HepG2 (cell line): ENCODE measurements at regions not wholly inside any gene's neighbourhood (a gene's known extent, or its start where the extent isn't known, plus 50 kb on each side); places are given as distances from the start of the nearest gene placed in this dataset.

Experiments used
- DNMT3B ChIP-seq: conservative IDR thresholded peaks from 2 replicates; pipeline ENCODE4 v1.6.1; 2016; ENCODE audit warnings: missing biosample characterization, control low read depth
- FOXA1 ChIP-seq, 2 experiments: fragments of 450-650 bp in 1 of 2; sonication (generic) in 1 of 2; formaldehyde crosslinking in 1 of 2; IDR thresholded peaks; 2 replicates each; pipeline versions ENCODE4 v1.4.0 to v1.6.1; 2016 to 2020; ENCODE audit warnings: missing genetic modification reagents in 1 of 2
- MYC ChIP-seq: sonication (generic); formaldehyde crosslinking; IDR thresholded peaks from 2 replicates; pipeline ENCODE4 v1.9.0; 2021; ENCODE audit warnings: missing genetic modification reagents, borderline replicate concordance
- NR2C2 ChIP-seq: sonication (generic); formaldehyde crosslinking; IDR thresholded peaks from 2 replicates; pipeline ENCODE4 v1.4.0; 2020; ENCODE audit warnings: missing genetic modification reagents, mild to moderate bottlenecking, moderate library complexity, borderline replicate concordance
- NR2F1 ChIP-seq, 2 experiments: fragments of 450-650 bp in 1 of 2; formaldehyde crosslinking in 1 of 2; IDR thresholded peaks; 2 replicates each; pipeline versions ENCODE4 v1.5.0 to v1.6.1; 2016 to 2020; ENCODE audit warnings: mild to moderate bottlenecking in 1 of 2, missing compliant biosample characterization in 1 of 2, missing genetic modification reagents in 1 of 2, moderate library complexity in 1 of 2
- NR2F6 ChIP-seq, 2 experiments: IDR thresholded peaks; 2 replicates each; pipeline ENCODE4 v1.6.1; 2016; ENCODE audit warnings: antibody characterized with exemption in 1 of 2, mild to moderate bottlenecking in 1 of 2
- RAD21 ChIP-seq: fragments of 450-650 bp; formaldehyde crosslinking; IDR thresholded peaks from 2 replicates; pipeline ENCODE4 v1.5.0; 2020; ENCODE audit warnings: mild to moderate bottlenecking
- SMC3 ChIP-seq: IDR thresholded peaks from 2 replicates; pipeline ENCODE4 v1.6.1; 2011; ENCODE audit warnings: low read length, improper control_type of control experiment
- SOX5 ChIP-seq: IDR thresholded peaks from 2 replicates; pipeline ENCODE4 v1.6.1; 2016; ENCODE audit warnings: borderline replicate concordance
- SRSF1 ChIP-seq: fragments of 200-400 bp; formaldehyde crosslinking; optimal IDR thresholded peaks from 2 replicates; pipeline ENCODE3; 2017; ENCODE audit warnings: mild to moderate bottlenecking, low read depth, low read length, moderate library complexity
- ZNF614 ChIP-seq: IDR thresholded peaks from 2 replicates; pipeline ENCODE4 v1.6.1; 2018; ENCODE audit warnings: missing biosample characterization, missing genetic modification reagents, inconsistent platforms, borderline replicate concordance
- ZNF792 ChIP-seq: IDR thresholded peaks from 2 replicates; pipeline ENCODE4 v1.6.1; 2016
- ZNF850 ChIP-seq: sonication (generic); formaldehyde crosslinking; conservative IDR thresholded peaks from 2 replicates; pipeline ENCODE4 v1.9.0; 2021; ENCODE audit warnings: mild to moderate bottlenecking, missing genetic modification reagents
- ZSCAN29 ChIP-seq: sonication (generic); formaldehyde crosslinking; conservative IDR thresholded peaks from 2 replicates; pipeline ENCODE4 v1.4.0; 2020; ENCODE audit warnings: mild to moderate bottlenecking, missing genetic modification reagents
- TF ChIP-seq, protein P1 (sequence below): IDR thresholded peaks from 2 replicates; pipeline ENCODE4 v1.4.0; 2020; ENCODE audit warnings: mild to moderate bottlenecking, missing genetic modification reagents
- TF ChIP-seq, protein P2 (sequence below): sonication (generic); formaldehyde crosslinking; conservative IDR thresholded peaks from 2 replicates; pipeline ENCODE4 v1.4.0; 2020; ENCODE audit warnings: missing genetic modification reagents
- TF ChIP-seq, protein P3 (sequence below): sonication (generic); formaldehyde crosslinking; IDR thresholded peaks from 2 replicates; pipeline ENCODE4 v1.4.0; 2020; ENCODE audit warnings: missing genetic modification reagents
- TF ChIP-seq, protein P4 (sequence below): sonication (generic); formaldehyde crosslinking; IDR thresholded peaks from 2 replicates; pipeline ENCODE4 v1.4.0; 2020; ENCODE audit warnings: missing genetic modification reagents, borderline replicate concordance

DNA sequence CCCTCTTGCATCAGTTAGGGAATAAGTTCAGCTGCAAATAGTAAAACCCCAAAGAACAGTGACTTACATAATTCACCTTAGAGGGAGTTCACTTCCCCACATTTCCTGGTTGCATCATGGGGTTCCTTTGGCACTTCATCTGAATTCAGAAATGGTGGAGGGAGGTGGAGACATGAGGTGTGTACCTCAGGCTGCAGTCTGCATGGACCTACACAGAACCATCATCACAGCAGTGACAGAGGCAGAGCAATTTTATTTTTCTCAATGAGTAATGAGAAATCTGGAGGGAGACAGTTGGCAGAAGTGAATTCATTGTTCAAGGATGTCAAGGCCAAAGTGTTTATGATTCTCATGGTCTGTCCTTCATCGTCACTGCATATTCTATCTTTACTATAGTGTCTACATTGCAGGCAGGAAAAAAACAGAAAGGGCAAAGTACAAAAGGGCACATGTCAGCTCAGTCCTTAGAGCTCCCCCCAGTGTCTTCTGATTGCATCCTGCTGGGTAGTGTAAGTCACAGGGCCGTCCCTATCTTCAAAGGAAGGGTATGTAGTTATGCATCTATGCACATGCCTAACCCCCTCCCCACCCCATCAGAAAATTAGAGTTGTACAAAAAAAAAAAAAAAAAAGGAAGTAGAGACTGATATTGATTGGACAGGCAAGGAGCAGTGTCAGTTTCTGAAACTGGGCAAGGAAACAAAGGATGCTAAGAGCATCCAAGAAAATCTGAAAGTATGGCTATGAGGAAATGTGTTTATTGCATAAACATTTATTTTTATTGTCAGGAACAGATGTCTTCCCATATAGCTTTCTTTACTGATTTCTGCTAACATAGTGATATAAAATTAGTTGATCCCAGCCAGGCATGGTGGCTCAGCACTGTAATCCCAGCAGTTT, 132.7 kb upstream of the APC start (continued):
- peak in 1 of 2 experiments; percentile 41; a peak in 1 of 4 replicates for TF ChIP-seq NR2F1 (CRISPR knock-in tag; IDR thresholded peaks at IDR 0.05)
- TF ChIP-seq ZNF792 (CRISPR knock-in tag), result peak; percentile 23; the same call in 1 of the 2 replicates
- TF ChIP-seq FOXA1 (IDR thresholded peaks at IDR 0.05), result no peak
- no peak for TF ChIP-seq FOXA1 (CRISPR knock-in tag; IDR thresholded peaks at IDR 0.05)
- peak; percentile 30; the same call in 1 of the 2 replicates for TF ChIP-seq ZNF614
- peak; percentile 63; the same call in 1 of the 2 replicates for TF ChIP-seq SMC3
- TF ChIP-seq DNMT3B (CRISPR knock-in tag), result no peak
- 0 out of 2 replicates have a peak, but pooled peaks have one; percentile 30 for TF ChIP-seq NR2C2 (CRISPR knock-in tag)
- peak; percentile 37; the same call in 1 of the 2 replicates for TF ChIP-seq SOX5 (CRISPR knock-in tag)
- no peak for TF ChIP-seq MYC (CRISPR knock-in tag)
- TF ChIP-seq ZSCAN29 (CRISPR knock-in tag), result no peak
- 0 out of 2 replicates have a peak, but pooled peaks have one; percentile 23 for TF ChIP-seq NR2F6 (IDR thresholded peaks at IDR 0.05)
- peak; percentile 48; the same call in 1 of the 2 replicates for TF ChIP-seq NR2F6 (CRISPR knock-in tag; IDR thresholded peaks at IDR 0.05)
- TF ChIP-seq, protein P1, sequence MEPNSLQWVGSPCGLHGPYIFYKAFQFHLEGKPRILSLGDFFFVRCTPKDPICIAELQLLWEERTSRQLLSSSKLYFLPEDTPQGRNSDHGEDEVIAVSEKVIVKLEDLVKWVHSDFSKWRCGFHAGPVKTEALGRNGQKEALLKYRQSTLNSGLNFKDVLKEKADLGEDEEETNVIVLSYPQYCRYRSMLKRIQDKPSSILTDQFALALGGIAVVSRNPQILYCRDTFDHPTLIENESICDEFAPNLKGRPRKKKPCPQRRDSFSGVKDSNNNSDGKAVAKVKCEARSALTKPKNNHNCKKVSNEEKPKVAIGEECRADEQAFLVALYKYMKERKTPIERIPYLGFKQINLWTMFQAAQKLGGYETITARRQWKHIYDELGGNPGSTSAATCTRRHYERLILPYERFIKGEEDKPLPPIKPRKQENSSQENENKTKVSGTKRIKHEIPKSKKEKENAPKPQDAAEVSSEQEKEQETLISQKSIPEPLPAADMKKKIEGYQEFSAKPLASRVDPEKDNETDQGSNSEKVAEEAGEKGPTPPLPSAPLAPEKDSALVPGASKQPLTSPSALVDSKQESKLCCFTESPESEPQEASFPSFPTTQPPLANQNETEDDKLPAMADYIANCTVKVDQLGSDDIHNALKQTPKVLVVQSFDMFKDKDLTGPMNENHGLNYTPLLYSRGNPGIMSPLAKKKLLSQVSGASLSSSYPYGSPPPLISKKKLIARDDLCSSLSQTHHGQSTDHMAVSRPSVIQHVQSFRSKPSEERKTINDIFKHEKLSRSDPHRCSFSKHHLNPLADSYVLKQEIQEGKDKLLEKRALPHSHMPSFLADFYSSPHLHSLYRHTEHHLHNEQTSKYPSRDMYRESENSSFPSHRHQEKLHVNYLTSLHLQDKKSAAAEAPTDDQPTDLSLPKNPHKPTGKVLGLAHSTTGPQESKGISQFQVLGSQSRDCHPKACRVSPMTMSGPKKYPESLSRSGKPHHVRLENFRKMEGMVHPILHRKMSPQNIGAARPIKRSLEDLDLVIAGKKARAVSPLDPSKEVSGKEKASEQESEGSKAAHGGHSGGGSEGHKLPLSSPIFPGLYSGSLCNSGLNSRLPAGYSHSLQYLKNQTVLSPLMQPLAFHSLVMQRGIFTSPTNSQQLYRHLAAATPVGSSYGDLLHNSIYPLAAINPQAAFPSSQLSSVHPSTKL, result peak; percentile 81
- TF ChIP-seq, protein P2, sequence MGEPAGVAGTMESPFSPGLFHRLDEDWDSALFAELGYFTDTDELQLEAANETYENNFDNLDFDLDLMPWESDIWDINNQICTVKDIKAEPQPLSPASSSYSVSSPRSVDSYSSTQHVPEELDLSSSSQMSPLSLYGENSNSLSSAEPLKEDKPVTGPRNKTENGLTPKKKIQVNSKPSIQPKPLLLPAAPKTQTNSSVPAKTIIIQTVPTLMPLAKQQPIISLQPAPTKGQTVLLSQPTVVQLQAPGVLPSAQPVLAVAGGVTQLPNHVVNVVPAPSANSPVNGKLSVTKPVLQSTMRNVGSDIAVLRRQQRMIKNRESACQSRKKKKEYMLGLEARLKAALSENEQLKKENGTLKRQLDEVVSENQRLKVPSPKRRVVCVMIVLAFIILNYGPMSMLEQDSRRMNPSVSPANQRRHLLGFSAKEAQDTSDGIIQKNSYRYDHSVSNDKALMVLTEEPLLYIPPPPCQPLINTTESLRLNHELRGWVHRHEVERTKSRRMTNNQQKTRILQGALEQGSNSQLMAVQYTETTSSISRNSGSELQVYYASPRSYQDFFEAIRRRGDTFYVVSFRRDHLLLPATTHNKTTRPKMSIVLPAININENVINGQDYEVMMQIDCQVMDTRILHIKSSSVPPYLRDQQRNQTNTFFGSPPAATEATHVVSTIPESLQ (CRISPR knock-in tag), result no peak
- TF ChIP-seq, protein P3, sequence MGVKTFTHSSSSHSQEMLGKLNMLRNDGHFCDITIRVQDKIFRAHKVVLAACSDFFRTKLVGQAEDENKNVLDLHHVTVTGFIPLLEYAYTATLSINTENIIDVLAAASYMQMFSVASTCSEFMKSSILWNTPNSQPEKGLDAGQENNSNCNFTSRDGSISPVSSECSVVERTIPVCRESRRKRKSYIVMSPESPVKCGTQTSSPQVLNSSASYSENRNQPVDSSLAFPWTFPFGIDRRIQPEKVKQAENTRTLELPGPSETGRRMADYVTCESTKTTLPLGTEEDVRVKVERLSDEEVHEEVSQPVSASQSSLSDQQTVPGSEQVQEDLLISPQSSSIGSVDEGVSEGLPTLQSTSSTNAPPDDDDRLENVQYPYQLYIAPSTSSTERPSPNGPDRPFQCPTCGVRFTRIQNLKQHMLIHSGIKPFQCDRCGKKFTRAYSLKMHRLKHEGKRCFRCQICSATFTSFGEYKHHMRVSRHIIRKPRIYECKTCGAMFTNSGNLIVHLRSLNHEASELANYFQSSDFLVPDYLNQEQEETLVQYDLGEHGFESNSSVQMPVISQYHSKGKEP (CRISPR knock-in tag), result no peak
- TF ChIP-seq, protein P4, sequence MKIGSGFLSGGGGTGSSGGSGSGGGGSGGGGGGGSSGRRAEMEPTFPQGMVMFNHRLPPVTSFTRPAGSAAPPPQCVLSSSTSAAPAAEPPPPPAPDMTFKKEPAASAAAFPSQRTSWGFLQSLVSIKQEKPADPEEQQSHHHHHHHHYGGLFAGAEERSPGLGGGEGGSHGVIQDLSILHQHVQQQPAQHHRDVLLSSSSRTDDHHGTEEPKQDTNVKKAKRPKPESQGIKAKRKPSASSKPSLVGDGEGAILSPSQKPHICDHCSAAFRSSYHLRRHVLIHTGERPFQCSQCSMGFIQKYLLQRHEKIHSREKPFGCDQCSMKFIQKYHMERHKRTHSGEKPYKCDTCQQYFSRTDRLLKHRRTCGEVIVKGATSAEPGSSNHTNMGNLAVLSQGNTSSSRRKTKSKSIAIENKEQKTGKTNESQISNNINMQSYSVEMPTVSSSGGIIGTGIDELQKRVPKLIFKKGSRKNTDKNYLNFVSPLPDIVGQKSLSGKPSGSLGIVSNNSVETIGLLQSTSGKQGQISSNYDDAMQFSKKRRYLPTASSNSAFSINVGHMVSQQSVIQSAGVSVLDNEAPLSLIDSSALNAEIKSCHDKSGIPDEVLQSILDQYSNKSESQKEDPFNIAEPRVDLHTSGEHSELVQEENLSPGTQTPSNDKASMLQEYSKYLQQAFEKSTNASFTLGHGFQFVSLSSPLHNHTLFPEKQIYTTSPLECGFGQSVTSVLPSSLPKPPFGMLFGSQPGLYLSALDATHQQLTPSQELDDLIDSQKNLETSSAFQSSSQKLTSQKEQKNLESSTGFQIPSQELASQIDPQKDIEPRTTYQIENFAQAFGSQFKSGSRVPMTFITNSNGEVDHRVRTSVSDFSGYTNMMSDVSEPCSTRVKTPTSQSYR, result no peak
- TF ChIP-seq ZNF850 (CRISPR knock-in tag), result no peak
- peak; percentile 27; the same call in 1 of the 2 replicates for TF ChIP-seq RAD21
- TF ChIP-seq SRSF1, result no peak
